Activated naive CD8-positive, alpha-beta T cell (primary cell): ENCODE measurements at regions not wholly inside any gene's neighbourhood (a gene's known extent, or its start where the extent isn't known, plus 50 kb on each side); places are given as distances from the start of the nearest gene placed in this dataset.
"Not testable (repeated sequence)": the region's sequence is repeated elsewhere in the genome, so short reads cannot be mapped to it uniquely, and the experiment has no call there.

ENCODE experiments used
- H3K27ac Mint-ChIP-seq: one replicate; pipeline ENCODE4 v1.8.0; 2021; ENCODE audit warnings: mixed read lengths
- H3K27me3 Mint-ChIP-seq: one replicate; pipeline ENCODE4 v1.8.0; 2021; ENCODE audit warnings: mixed read lengths
- H3K36me3 Mint-ChIP-seq: one replicate; pipeline ENCODE4 v1.8.0; 2021; ENCODE audit warnings: mixed read lengths
- H3K4me1 Mint-ChIP-seq: one replicate; pipeline ENCODE4 v1.8.0; 2021; ENCODE audit warnings: low read depth, mixed read lengths
- H3K4me3 Mint-ChIP-seq: one replicate; pipeline ENCODE4 v1.8.0; 2021; ENCODE audit warnings: mild to moderate bottlenecking, mixed read lengths
- H3K9me3 Mint-ChIP-seq: one replicate; pipeline ENCODE4 v1.8.0; 2021; ENCODE audit warnings: low read depth, mixed read lengths

DNA sequence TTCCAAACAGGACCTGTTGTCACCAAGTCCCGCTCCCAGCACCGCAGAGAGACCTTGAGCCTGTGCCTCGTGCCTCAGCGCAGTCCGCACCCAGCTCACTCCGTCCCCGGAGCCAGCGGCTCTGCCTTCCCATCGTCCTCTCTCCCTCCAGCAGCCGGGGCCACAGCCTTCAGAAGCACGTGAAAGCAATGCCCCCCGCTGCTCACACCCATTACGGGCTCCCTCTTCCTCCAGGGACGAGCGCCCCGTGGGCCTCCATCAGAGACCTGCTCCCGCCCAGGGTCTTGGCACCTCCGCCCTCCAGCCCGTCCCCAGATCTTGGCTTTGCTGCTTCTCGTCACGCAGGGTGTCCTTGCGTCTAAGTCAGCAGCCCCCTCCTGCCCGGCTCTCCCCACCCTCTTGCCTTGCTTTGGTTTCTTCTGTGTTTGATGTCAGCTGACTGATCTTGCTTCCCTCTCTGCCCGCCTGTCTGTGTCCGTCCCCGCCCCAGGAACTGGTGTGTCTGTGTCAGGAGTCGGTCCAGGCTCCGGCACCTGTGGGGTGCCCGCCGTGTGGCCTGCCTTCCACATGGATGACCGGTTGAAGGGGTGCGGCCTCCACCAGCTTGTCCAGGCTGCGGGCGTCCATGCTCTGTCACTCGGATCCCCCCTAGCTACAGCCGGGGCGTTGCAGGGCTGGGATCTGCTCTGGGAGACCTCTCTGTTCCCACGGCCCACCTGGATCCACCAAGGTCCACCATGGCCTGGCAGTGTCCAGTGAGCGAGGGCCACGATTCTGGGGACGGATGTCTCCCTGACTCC is 61.9 kb downstream of the FOXL3 start:
- Mint-ChIP-seq H3K27me3 (no peaks in the 10 kb centered on the region), H3K36me3 (peaks cover 6% of the 10 kb centered on the region), H3K9me3 (no peaks in the 10 kb centered on the region), H3K4me1 (peaks cover 17% of the 10 kb centered on the region), H3K4me3 (no peak overlapping the region), H3K27ac (no peak overlapping the region)

DNA sequence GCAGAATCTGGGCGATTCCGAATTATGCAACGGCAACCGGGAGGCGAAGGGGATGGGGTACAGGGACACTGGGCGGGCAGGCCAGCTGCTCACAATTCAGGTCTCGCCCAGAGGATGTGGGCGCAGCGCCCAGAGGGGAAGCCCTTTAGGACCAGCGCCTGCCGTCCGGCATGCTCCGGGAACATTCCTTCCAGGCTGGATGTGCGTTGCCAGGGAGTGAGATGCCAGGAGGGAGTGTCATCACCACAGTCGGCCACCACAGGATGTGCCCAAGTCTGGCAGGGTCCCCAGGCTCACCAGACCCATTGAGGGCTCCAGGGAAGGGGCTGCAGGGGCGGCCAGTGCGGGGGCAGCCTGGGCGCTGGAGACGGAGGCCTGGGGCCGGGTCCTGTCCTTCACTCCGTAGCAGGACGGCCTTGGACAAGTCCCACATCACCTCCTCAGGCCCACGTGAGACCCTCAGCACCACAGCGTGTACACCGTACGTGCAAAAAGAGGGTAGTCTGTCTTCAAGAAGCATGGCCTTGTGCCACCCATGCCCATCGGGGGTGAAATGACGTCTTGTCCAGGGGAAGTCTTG is 63.9 kb downstream of the FOXL3 start:
- Mint-ChIP-seq H3K36me3 (peaks cover 3% of the 10 kb centered on the region), H3K27ac (peak overlapping the region; percentile 10), H3K9me3 (no peaks in the 10 kb centered on the region), H3K27me3 (no peaks in the 10 kb centered on the region), H3K4me1 (peaks cover 16% of the 10 kb centered on the region), H3K4me3 (no peak overlapping the region)

DNA sequence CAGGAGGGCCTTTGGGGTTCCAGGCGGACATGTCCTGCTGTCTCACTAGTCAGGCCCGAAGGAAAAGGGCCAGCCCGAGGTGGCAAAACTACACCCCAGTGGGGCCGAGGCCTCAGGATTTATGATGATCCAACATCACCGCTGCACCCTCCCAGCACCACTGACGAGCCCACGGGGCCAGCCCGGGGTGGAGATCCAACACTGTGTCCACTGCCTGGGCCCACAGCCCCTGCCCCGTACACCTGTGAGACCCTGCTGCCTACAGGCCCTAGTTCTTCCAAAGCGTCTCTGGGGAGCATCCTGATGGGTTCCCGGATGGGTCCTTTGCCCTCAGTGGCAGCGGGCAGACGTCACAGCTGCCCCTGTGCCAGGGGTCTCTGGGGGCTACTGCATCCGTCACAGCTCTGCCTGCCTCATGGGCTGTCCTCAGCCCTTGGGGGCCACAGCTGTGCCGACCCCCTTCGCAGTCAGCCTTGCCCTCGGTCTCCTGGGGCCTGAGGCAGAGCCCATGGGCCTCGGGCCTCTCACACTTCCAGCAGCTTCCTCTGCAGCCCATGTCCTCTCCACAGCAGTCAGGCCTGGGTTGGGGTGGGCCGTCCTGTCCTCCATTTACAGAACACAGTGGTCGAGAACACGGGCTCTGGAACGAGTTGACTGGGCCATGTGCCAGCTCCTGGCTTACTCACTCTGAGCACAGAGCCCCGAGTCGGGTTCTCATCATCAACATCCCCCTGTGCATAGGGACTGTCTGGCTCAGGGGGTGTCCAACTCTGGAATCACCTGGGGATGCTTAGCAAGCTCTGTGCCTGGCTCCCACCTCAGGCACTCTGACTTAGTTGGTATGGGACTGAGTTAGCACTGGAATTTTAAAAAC is 64.9 kb downstream of the FOXL3 start:
- peaks cover 13% of the 10 kb centered on the region for H3K4me1 Mint-ChIP-seq
- H3K27me3 Mint-ChIP-seq = no peaks in the 10 kb centered on the region
- no peak overlapping the region for H3K27ac Mint-ChIP-seq
- no peaks in the 10 kb centered on the region for H3K36me3 Mint-ChIP-seq
- H3K9me3 Mint-ChIP-seq = no peaks in the 10 kb centered on the region
- no peak overlapping the region for H3K4me3 Mint-ChIP-seq

DNA sequence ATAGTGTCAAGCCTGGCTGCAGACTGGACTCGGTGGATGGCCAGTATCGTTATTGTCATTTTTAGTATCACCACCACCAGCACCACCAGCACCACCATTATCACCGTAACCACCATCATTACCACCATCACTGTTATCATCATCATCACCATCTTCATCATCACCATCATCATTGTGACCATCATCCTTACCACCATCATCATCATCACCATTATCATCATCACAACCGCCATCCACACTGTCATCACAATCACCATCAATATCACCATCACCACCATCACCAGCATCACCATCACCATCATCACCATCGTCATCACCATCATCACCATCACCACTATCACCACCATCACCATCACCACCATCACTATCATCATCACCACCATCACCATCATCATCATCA is 65.6 kb downstream of the FOXL3 start:
- no peaks in the 10 kb centered on the region for H3K36me3 Mint-ChIP-seq
- no peak overlapping the region for H3K27ac Mint-ChIP-seq
- H3K27me3 Mint-ChIP-seq = no peaks in the 10 kb centered on the region

DNA sequence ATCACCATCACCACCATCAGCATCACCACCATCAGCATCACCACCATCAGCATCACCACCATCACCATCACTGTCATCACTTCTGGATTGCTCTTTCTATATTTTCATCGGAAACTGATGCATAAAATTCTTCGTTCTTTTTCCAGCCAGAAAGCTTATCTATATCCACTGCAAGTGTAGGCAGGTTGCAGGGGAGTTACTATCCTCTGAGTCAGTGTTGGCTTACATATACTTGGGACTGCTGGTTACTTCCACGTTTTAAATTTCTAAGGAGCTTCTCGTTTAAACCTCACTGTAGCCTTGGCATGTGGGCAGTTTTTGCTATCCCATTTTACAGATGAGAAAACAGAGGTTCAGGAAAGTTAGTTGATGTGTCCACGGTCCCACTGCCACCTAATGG is 66.1 kb downstream of the FOXL3 start:
- H3K27ac Mint-ChIP-seq = no peak overlapping the region
- H3K9me3 Mint-ChIP-seq = no peaks in the 10 kb centered on the region
- no peaks in the 10 kb centered on the region for H3K36me3 Mint-ChIP-seq
- H3K4me1 Mint-ChIP-seq = peaks cover 24% of the 10 kb centered on the region
- no peak overlapping the region for H3K4me3 Mint-ChIP-seq
- H3K27me3 Mint-ChIP-seq = no peaks in the 10 kb centered on the region

More for the DNA sequence above, 65.6 kb downstream of the FOXL3 start:
- no peak overlapping the region for H3K4me3 Mint-ChIP-seq
- no peaks in the 10 kb centered on the region for H3K9me3 Mint-ChIP-seq
- peaks cover 19% of the 10 kb centered on the region for H3K4me1 Mint-ChIP-seq

DNA sequence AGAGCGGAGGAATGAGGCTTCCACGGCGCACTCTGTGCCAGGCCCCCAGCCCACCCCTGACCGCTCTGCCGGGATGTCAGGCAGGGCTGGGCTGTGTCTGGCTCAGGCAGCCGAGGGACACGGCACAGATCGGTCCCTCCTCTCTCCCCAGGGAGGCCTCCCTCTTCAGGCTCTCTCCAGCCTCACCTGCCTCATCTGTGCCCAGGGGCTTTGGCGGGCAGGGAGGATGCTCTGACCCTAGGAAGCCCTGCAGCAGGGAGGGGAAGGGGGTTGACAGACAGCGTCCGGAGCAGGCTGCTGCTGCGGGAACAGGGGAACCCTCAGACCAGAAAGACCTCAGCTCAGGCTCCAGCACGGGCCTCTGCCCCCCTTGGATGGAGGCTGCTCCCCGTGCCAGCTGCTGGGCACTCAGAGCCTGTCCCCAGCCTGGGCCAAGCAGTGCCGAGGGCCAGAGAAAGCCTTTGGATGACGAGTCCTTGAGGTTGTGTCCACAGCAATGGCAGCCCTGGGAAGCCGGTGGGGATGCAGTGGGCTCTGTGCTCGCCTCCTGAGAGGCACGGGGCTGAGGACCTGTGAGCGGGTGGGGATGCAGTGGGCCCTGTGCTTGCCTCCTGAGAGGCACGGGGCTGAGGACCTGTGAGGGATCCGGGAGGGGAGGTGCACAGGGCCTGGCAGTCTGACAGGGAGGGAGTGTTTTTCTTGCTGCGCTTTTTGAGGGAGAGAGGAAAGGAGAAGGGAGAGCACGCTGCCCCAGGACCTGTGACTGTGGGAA is 66.9 kb downstream of the FOXL3 start:
- no peaks in the 10 kb centered on the region for H3K9me3 Mint-ChIP-seq
- H3K36me3 Mint-ChIP-seq = peaks cover 2% of the 10 kb centered on the region
- no peak overlapping the region for H3K4me3 Mint-ChIP-seq
- peak overlapping the region; percentile 54 for H3K27ac Mint-ChIP-seq
- H3K27me3 Mint-ChIP-seq = no peaks in the 10 kb centered on the region
- H3K4me1 Mint-ChIP-seq = peaks cover 22% of the 10 kb centered on the region

DNA sequence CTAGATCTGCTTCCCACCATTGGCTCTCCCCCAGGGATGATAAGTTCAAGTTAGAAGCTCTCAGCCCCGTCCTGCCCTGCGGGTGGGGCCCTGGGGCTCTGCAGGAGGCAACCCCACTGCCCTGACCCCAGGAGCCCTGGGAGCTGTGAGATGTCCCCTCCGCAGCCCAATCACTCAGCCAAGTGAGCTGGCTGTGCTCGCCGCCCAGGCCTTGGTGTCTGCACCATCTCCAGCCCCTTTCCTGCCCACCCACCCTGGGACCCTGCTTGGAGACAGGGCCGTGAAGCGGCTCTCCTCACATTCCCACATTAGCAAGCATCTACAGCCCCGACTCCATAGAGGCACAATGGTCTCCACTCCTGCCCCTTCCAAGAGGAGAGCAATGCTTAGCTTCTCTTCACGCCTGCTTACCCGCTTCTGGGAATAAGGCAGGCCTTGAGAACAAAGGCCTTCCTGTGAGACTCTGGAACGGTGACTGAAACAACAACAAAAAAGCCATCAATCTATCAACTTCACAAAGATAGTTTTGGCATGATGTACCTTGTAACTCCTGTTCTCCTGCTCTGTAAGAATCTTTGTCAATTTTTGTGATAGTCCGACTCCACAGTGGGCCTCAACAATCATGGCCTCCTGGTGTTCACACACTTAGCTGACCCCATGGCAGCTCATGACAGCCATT is 67.7 kb downstream of the FOXL3 start:
- Mint-ChIP-seq H3K4me1 (peaks cover 22% of the 10 kb centered on the region), H3K9me3 (no peaks in the 10 kb centered on the region), H3K36me3 (peaks cover 3% of the 10 kb centered on the region), H3K4me3 (no peak overlapping the region), H3K27ac (no peak overlapping the region), H3K27me3 (no peaks in the 10 kb centered on the region)

DNA sequence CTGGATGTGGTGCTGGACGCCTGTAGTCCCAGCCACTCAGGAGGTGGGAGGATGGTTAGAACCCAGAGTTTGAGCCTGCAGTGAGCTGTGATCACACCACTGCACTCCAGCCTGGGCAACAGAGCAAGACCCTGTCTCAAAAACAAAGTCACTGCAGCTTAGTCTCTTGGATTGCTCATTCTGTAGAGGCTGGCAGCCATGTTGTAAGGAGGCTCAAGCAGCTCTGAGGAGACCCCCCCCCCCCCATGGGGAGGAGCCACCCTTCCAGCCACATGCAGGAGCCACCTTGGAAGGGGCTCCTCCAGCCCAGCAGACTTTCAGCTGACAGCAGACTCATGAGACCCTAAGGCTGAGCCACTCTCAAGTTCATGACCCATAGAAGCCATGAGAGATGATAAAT is 68.4 kb downstream of the FOXL3 start:
- H3K36me3 Mint-ChIP-seq = peaks cover 3% of the 10 kb centered on the region
- H3K9me3 Mint-ChIP-seq = no peaks in the 10 kb centered on the region
- H3K4me1 Mint-ChIP-seq = peaks cover 27% of the 10 kb centered on the region
- H3K4me3 Mint-ChIP-seq = no peak overlapping the region
- H3K27ac Mint-ChIP-seq = no peak overlapping the region
- no peaks in the 10 kb centered on the region for H3K27me3 Mint-ChIP-seq

DNA sequence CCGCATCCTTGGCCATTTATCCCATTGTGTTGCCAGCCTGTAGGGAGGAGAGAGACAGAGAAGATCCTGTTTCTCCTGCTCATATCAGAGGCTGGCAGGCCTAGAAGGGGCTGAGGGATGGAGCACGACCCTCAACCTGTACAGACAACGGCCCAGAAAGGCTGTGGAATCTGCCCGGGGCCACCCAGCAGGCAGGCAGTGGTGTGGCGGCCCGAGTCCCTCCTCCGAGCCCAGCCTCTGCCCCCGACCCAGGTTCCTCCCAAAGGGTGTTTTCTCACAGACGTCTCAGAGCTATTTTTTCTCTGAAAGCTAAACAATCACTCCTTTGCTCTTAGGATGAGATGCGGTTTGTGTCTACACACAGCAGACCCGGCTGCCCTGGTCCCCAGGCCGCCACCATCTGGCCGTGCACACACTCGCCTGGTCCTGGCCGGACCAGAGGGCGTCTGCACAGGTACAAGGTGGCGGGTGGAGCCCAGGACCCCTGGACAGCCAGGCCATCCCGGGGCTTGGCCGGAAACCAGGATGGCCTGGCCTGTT is 69.3 kb downstream of the FOXL3 start:
- H3K9me3 Mint-ChIP-seq = no peaks in the 10 kb centered on the region
- no peak overlapping the region for H3K27ac Mint-ChIP-seq
- peaks cover 3% of the 10 kb centered on the region for H3K36me3 Mint-ChIP-seq
- H3K27me3 Mint-ChIP-seq = no peaks in the 10 kb centered on the region
- H3K4me1 Mint-ChIP-seq = peaks cover 37% of the 10 kb centered on the region
- no peak overlapping the region for H3K4me3 Mint-ChIP-seq

DNA sequence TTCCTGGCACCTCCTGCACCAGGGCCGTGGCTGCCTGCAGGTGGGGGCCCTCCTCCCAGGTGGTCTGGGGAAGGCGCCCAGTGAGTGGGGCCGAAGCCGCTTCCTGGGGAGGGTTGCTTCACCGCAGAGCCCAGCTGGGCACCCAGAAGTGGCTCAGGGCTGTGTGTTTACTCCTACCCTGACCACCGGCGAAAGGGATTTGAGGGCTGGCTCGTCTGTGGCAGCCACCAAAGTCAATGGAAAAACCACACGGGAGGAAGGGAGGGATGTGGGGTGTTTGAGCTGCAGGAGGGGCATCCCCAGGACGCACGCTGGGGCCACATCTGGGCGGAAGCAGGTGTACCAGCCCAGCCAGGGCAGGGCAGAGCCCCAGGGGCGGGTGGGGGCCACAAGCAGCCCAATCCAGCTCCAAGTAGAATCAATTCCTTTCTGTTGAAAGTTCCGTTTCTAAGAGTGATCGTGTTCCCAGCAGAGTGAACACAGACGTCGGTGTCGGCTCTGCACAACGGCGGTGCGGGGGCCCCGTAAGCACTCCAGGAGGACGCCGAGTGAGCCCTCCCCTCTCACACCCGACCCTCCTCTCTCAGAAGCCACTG is 69.9 kb downstream of the FOXL3 start:
- peaks cover 3% of the 10 kb centered on the region for H3K36me3 Mint-ChIP-seq
- H3K4me3 Mint-ChIP-seq = peak overlapping the region; percentile 80
- peaks cover 42% of the 10 kb centered on the region for H3K4me1 Mint-ChIP-seq
- H3K27ac Mint-ChIP-seq = peak overlapping the region; percentile 83
- no peaks in the 10 kb centered on the region for H3K27me3 Mint-ChIP-seq
- H3K9me3 Mint-ChIP-seq = no peaks in the 10 kb centered on the region

DNA sequence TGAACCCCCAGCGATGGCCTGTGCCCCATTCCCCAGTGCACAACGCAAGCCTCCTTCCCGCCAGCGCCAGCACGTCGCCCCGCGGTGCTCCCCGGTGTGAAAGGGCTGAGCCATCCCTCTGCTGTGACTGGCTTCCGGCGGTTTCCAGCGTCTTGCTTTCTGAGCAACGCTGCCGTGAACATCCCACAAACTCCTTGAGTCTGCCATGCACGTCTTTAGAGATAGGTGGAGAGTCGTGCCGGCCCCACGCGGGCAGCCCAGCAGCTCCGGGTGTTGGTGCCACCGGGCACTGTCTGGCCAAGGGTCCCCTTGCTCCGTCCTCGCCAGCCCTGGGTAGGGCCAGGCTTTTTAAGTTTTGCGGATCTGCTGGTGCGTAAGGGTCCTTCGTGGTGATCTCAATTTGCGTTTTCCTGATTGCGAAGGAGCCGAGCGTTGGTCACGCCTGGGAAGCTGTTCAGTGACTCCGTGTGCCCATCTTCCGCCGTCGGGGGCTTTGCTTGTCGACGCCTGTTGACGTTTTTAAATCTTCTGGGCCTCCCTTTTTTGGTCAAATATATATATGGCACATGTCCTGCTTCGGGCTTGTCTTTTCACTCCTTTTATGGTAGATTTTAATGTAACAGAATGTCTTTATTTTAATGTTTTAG is 70.6 kb downstream of the FOXL3 start:
- H3K36me3 Mint-ChIP-seq = peaks cover 3% of the 10 kb centered on the region
- peak overlapping the region; percentile 83 for H3K27ac Mint-ChIP-seq
- H3K4me1 Mint-ChIP-seq = peaks cover 47% of the 10 kb centered on the region
- peak overlapping the region; percentile 80 for H3K4me3 Mint-ChIP-seq
- H3K27me3 Mint-ChIP-seq = no peaks in the 10 kb centered on the region
- no peaks in the 10 kb centered on the region for H3K9me3 Mint-ChIP-seq

DNA sequence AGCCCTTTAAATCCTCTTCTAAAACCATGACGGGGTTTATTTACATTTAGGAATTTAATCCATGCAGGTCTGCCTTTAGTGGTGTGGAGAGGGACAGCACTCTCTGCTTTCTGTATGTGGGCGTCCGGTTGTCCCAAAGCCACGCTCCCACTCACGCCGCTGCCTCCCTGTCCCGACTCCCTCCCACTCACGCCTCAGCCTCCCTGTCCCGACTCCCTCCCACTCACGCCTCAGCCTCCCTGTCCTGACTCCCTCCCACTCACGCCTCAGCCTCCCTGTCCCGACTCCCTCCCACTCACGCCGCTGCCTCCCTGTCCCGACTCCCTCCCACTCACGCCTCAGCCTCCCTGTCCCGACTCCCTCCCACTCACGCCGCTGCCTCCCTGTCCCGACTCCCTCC is 71.2 kb downstream of the FOXL3 start:
- H3K9me3 Mint-ChIP-seq, H3K27me3 Mint-ChIP-seq, H3K36me3 Mint-ChIP-seq: not testable (repeated sequence)
- Mint-ChIP-seq H3K4me3 (peak overlapping the region; percentile 23), H3K4me1 (peaks cover 53% of the 10 kb centered on the region), H3K27ac (peak overlapping the region; percentile 72)

DNA sequence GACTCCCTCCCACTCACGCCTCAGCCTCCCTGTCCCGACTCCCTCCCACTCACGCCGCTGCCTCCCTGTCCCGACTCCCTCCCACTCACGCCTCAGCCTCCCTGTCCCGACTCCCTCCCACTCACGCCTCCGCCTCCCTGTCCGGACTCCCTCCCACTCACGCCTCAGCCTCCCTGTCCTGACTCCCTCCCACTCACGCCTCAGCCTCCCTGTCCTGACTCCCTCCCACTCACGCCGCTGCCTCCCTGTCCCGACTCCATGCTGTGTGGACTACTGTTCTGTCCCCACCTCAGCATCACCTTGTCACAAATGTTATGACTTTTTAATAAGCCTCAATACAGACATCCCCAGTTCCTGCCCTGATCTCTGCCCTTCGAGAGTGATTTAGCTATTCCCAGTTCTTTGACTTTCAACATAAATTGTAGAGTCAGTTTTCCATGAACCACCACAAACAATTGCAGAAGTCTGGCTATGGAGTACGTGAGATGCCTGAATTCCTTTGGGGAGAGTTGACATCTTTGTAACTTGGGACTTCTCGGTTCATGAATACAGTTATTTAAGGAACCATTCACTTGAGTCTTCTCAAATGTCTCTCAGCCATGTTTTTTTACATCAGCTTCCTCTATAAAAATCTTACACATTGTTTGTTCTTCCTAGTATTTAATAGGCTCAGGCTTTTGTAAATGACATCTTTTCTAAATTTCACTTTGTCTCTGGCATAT is 71.9 kb downstream of the FOXL3 start:
- Mint-ChIP-seq H3K4me1 (peaks cover 60% of the 10 kb centered on the region), H3K27ac (peak overlapping the region; percentile 95), H3K9me3 (no peaks in the 10 kb centered on the region), H3K4me3 (peak overlapping the region; percentile 84), H3K27me3 (no peaks in the 10 kb centered on the region), H3K36me3 (peaks cover 3% of the 10 kb centered on the region)
